Rectal smooth muscle tissue (tissue), 1 donor: ENCODE measurements at regions not wholly inside any gene's neighbourhood (a gene's known extent, or its start where the extent isn't known, plus 50 kb on each side); places are given as distances from the start of the nearest gene placed in this dataset.
"Not testable (repeated sequence)": the region's sequence is repeated elsewhere in the genome, so short reads cannot be mapped to it uniquely, and the experiment has no call there.

Experiments
- H3K27ac ChIP-seq: one replicate; pipeline ENCODE4 v1.7.0; 2013; ENCODE audit warnings: low read depth, low read length, inconsistent platforms
- H3K27me3 ChIP-seq: one replicate; pipeline ENCODE4 v1.7.0; 2013; ENCODE audit warnings: low read length; ENCODE audit not compliant: control insufficient read depth, insufficient read depth
- H3K36me3 ChIP-seq: one replicate; pipeline ENCODE4 v1.7.0; 2013; ENCODE audit warnings: low read length; ENCODE audit not compliant: control insufficient read depth, insufficient read depth
- H3K4me1 ChIP-seq: one replicate; pipeline ENCODE4 v1.7.0; 2013; ENCODE audit warnings: low read length; ENCODE audit not compliant: control insufficient read depth, insufficient read depth
- H3K4me3 ChIP-seq: one replicate; pipeline ENCODE4 v1.7.0; 2013; ENCODE audit warnings: low read length
- H3K9ac ChIP-seq: one replicate; pipeline ENCODE4 v1.7.0; 2013; ENCODE audit warnings: low read length

GRCh38 chr7:93029056-93029455, 88.7 kb downstream of the SAMD9 start:
- Histone ChIP-seq H3K9ac (no peak overlapping the region), H3K36me3 (no peaks in the 10 kb centered on the region), H3K27ac (no peak overlapping the region), H3K4me3 (no peak overlapping the region), H3K27me3 (no peaks in the 10 kb centered on the region), H3K4me1 (no peaks in the 10 kb centered on the region)

- H3K4me1 ChIP-seq = no peaks in the 10 kb centered on the region
- H3K36me3 ChIP-seq = no peaks in the 10 kb centered on the region
- H3K4me3 ChIP-seq = no peak overlapping the region
- H3K27ac ChIP-seq = no peak overlapping the region
- no peaks in the 10 kb centered on the region for H3K27me3 ChIP-seq
- no peak overlapping the region for H3K9ac ChIP-seq
These were observed 89.2 kb downstream of the SAMD9 start for GRCh38 chr7:93028610-93029009.

- H3K27ac ChIP-seq = no peak overlapping the region
- no peaks in the 10 kb centered on the region for H3K36me3 ChIP-seq
- H3K9ac ChIP-seq = no peak overlapping the region
- no peaks in the 10 kb centered on the region for H3K4me1 ChIP-seq
- H3K27me3 ChIP-seq = no peaks in the 10 kb centered on the region
- no peak overlapping the region for H3K4me3 ChIP-seq
These were observed 90.7 kb downstream of the SAMD9 start for GRCh38 chr7:93027044-93027443.

- H3K4me3 ChIP-seq = no peak overlapping the region
- no peaks in the 10 kb centered on the region for H3K27me3 ChIP-seq
- H3K4me1 ChIP-seq = no peaks in the 10 kb centered on the region
- H3K36me3 ChIP-seq = no peaks in the 10 kb centered on the region
- H3K27ac ChIP-seq = no peak overlapping the region
- H3K9ac ChIP-seq = no peak overlapping the region
These were observed 91.4 kb downstream of the SAMD9 start for GRCh38 chr7:93026425-93026824.

GRCh38 chr7:93025389-93025788, 92.4 kb downstream of the SAMD9 start:
- H3K4me3 ChIP-seq = no peak overlapping the region
- no peaks in the 10 kb centered on the region for H3K36me3 ChIP-seq
- H3K27me3 ChIP-seq = no peaks in the 10 kb centered on the region
- no peaks in the 10 kb centered on the region for H3K4me1 ChIP-seq
- no peak overlapping the region for H3K27ac ChIP-seq
- H3K9ac ChIP-seq = no peak overlapping the region

- not testable (repeated sequence) for H3K27ac ChIP-seq, H3K4me3 ChIP-seq, H3K4me1 ChIP-seq, H3K9ac ChIP-seq, H3K27me3 ChIP-seq, H3K36me3 ChIP-seq
These were observed 94.8 kb downstream of the SAMD9 start for GRCh38 chr7:93022931-93023478.

GRCh38 chr7:93021748-93022147, 96.0 kb downstream of the SAMD9 start:
- H3K4me1 ChIP-seq = no peaks in the 10 kb centered on the region
- H3K27me3 ChIP-seq = no peaks in the 10 kb centered on the region
- no peaks in the 10 kb centered on the region for H3K36me3 ChIP-seq
- no peak overlapping the region for H3K9ac ChIP-seq
- H3K4me3 ChIP-seq = no peak overlapping the region
- no peak overlapping the region for H3K27ac ChIP-seq

GRCh38 chr7:93018716-93019115, 99.1 kb downstream of the SAMD9 start:
- no peak overlapping the region for H3K27ac ChIP-seq

GRCh38 chr7:93016681-93017381, 100.9 kb downstream of the SAMD9 start:
- no peak overlapping the region for H3K27ac ChIP-seq
- H3K36me3 ChIP-seq = no peaks in the 10 kb centered on the region
- H3K9ac ChIP-seq = no peak overlapping the region
- no peaks in the 10 kb centered on the region for H3K27me3 ChIP-seq
- H3K4me1 ChIP-seq = no peaks in the 10 kb centered on the region
- H3K4me3 ChIP-seq = no peak overlapping the region

More at GRCh38 chr7:93018716-93019115, 99.1 kb downstream of the SAMD9 start:
- Histone ChIP-seq H3K4me1 (no peaks in the 10 kb centered on the region), H3K27me3 (no peaks in the 10 kb centered on the region), H3K9ac (no peak overlapping the region), H3K36me3 (no peaks in the 10 kb centered on the region), H3K4me3 (no peak overlapping the region)

- Histone ChIP-seq H3K9ac (no peak overlapping the region), H3K27ac (peak overlapping the region; percentile 10), H3K27me3 (no peaks in the 10 kb centered on the region), H3K4me3 (no peak overlapping the region), H3K4me1 (no peaks in the 10 kb centered on the region), H3K36me3 (no peaks in the 10 kb centered on the region)
These were observed 101.8 kb downstream of the SAMD9 start for GRCh38 chr7:93015779-93016481.

- H3K27me3 ChIP-seq = no peaks in the 10 kb centered on the region
- H3K27ac ChIP-seq = no peak overlapping the region
- no peak overlapping the region for H3K9ac ChIP-seq
- H3K36me3 ChIP-seq = no peaks in the 10 kb centered on the region
- no peak overlapping the region for H3K4me3 ChIP-seq
- no peaks in the 10 kb centered on the region for H3K4me1 ChIP-seq
These were observed 102.5 kb downstream of the SAMD9 start for GRCh38 chr7:93015101-93015778.

- no peaks in the 10 kb centered on the region for H3K36me3 ChIP-seq
These were observed 103.4 kb downstream of the SAMD9 start for GRCh38 chr7:93014410-93014809.

More at GRCh38 chr7:93014410-93014809, 103.4 kb downstream of the SAMD9 start:
- Histone ChIP-seq H3K4me3 (no peak overlapping the region), H3K27me3 (no peaks in the 10 kb centered on the region), H3K27ac (no peak overlapping the region), H3K4me1 (no peaks in the 10 kb centered on the region), H3K9ac (no peak overlapping the region)
